ENCODE measurements at regions not wholly inside any gene's neighbourhood (a gene's known extent, or its start where the extent isn't known, plus 50 kb on each side); places are given as distances from the start of the nearest gene placed in this dataset.

GRCh38 chr5:93079046-93079445 is 502.0 kb downstream of the NR2F1-AS1 start:
- TF ChIP-seq, protein P1, sequence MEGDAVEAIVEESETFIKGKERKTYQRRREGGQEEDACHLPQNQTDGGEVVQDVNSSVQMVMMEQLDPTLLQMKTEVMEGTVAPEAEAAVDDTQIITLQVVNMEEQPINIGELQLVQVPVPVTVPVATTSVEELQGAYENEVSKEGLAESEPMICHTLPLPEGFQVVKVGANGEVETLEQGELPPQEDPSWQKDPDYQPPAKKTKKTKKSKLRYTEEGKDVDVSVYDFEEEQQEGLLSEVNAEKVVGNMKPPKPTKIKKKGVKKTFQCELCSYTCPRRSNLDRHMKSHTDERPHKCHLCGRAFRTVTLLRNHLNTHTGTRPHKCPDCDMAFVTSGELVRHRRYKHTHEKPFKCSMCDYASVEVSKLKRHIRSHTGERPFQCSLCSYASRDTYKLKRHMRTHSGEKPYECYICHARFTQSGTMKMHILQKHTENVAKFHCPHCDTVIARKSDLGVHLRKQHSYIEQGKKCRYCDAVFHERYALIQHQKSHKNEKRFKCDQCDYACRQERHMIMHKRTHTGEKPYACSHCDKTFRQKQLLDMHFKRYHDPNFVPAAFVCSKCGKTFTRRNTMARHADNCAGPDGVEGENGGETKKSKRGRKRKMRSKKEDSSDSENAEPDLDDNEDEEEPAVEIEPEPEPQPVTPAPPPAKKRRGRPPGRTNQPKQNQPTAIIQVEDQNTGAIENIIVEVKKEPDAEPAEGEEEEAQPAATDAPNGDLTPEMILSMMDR (IDR thresholded peaks at IDR 0.05), result no peak
- TF ChIP-seq EP300 (IDR thresholded peaks at IDR 0.05), result no peak
- TF ChIP-seq POLR2A (IDR thresholded peaks at IDR 0.05), result no peak
